HEK293 (cell line): ENCODE measurements at regions not wholly inside any gene's neighbourhood (a gene's known extent, or its start where the extent isn't known, plus 50 kb on each side); places are given as distances from the start of the nearest gene placed in this dataset.
"Not testable (repeated sequence)": the region's sequence is repeated elsewhere in the genome, so short reads cannot be mapped to it uniquely, and the experiment has no call there.

Experiments used
- CTCF ChIA-PET: fragments of 350-600 bp; formaldehyde crosslinking; extraction: SDS; loops from one replicate; lab custom pipeline; 2021; ENCODE audit warnings: antibody characterized with exemption; lab: Yijun Ruan, JAX
- POLR2A ChIA-PET: fragments of 300-600 bp; formaldehyde crosslinking; extraction: SDS; loops from one replicate; lab custom pipeline; 2020; ENCODE audit warnings: antibody characterized with exemption, inconsistent platforms; lab: Yijun Ruan, JAX
- H3K27ac ChIP-seq: fragments of 200-500 bp; sonication (Bioruptor generic); 2 replicates; pipeline ENCODE4 v1.5.1; 2014; ENCODE audit warnings: low read depth, low read length, control low read depth, inconsistent platforms; ENCODE audit errors: extremely low read depth
- H3K36me3 ChIP-seq, 2 experiments: fragments of 200-500 bp in 1 of 2; sonication (Bioruptor generic) in 1 of 2; 1 replicate in 1 of 2; 2 replicates in 1 of 2; pipeline ENCODE4 v1.5.1; 2014 to 2017; ENCODE audit warnings: inconsistent platforms in 2 of 2, low read length in 2 of 2; ENCODE audit not compliant: control insufficient read depth in 2 of 2, insufficient read depth in 1 of 2
- H3K4me1 ChIP-seq: fragments of 200-500 bp; sonication (Bioruptor generic); 2 replicates; pipeline ENCODE4 v1.5.1; 2014; ENCODE audit warnings: mild to moderate bottlenecking, low read length, inconsistent platforms; ENCODE audit not compliant: control insufficient read depth, insufficient read depth
- H3K4me3 ChIP-seq: 2 replicates; pipeline ENCODE4 v1.5.1; 2011; ENCODE audit warnings: low read depth, mild to moderate bottlenecking, control low read depth, low read length, moderate library complexity
- H3K9me3 ChIP-seq: fragments of 200-500 bp; sonication (Bioruptor generic); 2 replicates; pipeline ENCODE4 v1.5.1; 2014; ENCODE audit warnings: low read depth, low read length, inconsistent platforms; ENCODE audit not compliant: control insufficient read depth, insufficient read depth
- EGR2 ChIP-seq: fragments of 450-650 bp; formaldehyde crosslinking; IDR thresholded peaks from 2 replicates; pipeline ENCODE4 v1.5.1; 2016; ENCODE audit warnings: low read depth, missing biosample characterization, missing genetic modification characterization
- HOXA7 ChIP-seq: sonication (generic); formaldehyde crosslinking; IDR thresholded peaks from 2 replicates; pipeline ENCODE4 v1.8.1; 2022; ENCODE audit warnings: missing genetic modification reagents, borderline replicate concordance
- HOXC10 ChIP-seq: sonication (generic); formaldehyde crosslinking; IDR thresholded peaks from 2 replicates; pipeline ENCODE4 v1.8.1; 2023; ENCODE audit warnings: mild to moderate bottlenecking, missing genetic modification reagents
- MZF1 ChIP-seq: fragments of 450-650 bp; formaldehyde crosslinking; IDR thresholded peaks from 2 replicates; pipeline ENCODE4 v1.5.1; 2017; ENCODE audit warnings: missing biosample characterization, missing genetic modification characterization, borderline replicate concordance
- PRDM1 ChIP-seq: fragments of 450-650 bp; formaldehyde crosslinking; IDR thresholded peaks from 2 replicates; pipeline ENCODE4; 2016; ENCODE audit warnings: missing biosample characterization, missing genetic modification characterization
- SP3 ChIP-seq: fragments of 450-650 bp; formaldehyde crosslinking; IDR thresholded peaks from 2 replicates; pipeline ENCODE4 v1.5.1; 2016; ENCODE audit warnings: missing biosample characterization, missing genetic modification characterization
- ZBTB49 ChIP-seq: fragments of 450-650 bp; formaldehyde crosslinking; IDR thresholded peaks from 2 replicates; pipeline ENCODE4 v1.5.1; 2016; ENCODE audit warnings: missing biosample characterization, missing genetic modification characterization, low read depth
- ZNF114 ChIP-seq: fragments of 450-650 bp; formaldehyde crosslinking; IDR thresholded peaks from 2 replicates; pipeline ENCODE4 v1.5.0; 2017; ENCODE audit warnings: missing biosample characterization, missing genetic modification characterization
- ZNF18 ChIP-seq: fragments of 450-650 bp; formaldehyde crosslinking; IDR thresholded peaks from 2 replicates; pipeline ENCODE4 v1.5.1; 2016; ENCODE audit warnings: missing biosample characterization, missing genetic modification characterization
- ZNF211 ChIP-seq: fragments of 450-650 bp; formaldehyde crosslinking; IDR thresholded peaks from 2 replicates; pipeline ENCODE4 v1.5.1; 2016; ENCODE audit warnings: low read depth, missing biosample characterization, missing genetic modification characterization
- ZNF302 ChIP-seq: fragments of 450-650 bp; formaldehyde crosslinking; IDR thresholded peaks from 2 replicates; pipeline ENCODE4 v1.5.1; 2016; ENCODE audit warnings: missing biosample characterization, missing genetic modification characterization, low read depth
- ZNF513 ChIP-seq: fragments of 450-650 bp; IDR thresholded peaks from 2 replicates; pipeline ENCODE4 v1.5.1; 2018; ENCODE audit warnings: missing biosample characterization, missing genetic modification characterization
- ZNF529 ChIP-seq: fragments of 450-650 bp; formaldehyde crosslinking; IDR thresholded peaks from 2 replicates; pipeline ENCODE4 v1.5.1; 2017; ENCODE audit warnings: missing genetic modification characterization, missing biosample characterization; ENCODE audit not compliant: insufficient replicate concordance
- ZNF549 ChIP-seq: fragments of 450-650 bp; IDR thresholded peaks from 2 replicates; pipeline ENCODE4 v1.5.1; 2018; ENCODE audit warnings: missing biosample characterization, missing genetic modification characterization, mild to moderate bottlenecking, inconsistent platforms, moderate library complexity
- ZNF624 ChIP-seq: fragments of 450-650 bp; formaldehyde crosslinking; IDR thresholded peaks from 2 replicates; pipeline ENCODE4 v1.5.1; 2017; ENCODE audit warnings: missing biosample characterization, missing genetic modification characterization
- ZNF654 ChIP-seq: fragments of 450-650 bp; formaldehyde crosslinking; IDR thresholded peaks from 2 replicates; pipeline ENCODE4 v1.5.1; 2016; ENCODE audit warnings: low read depth, missing biosample characterization, missing genetic modification characterization
- TF ChIP-seq, protein P1 (sequence below): fragments of 450-650 bp; formaldehyde crosslinking; IDR thresholded peaks from 2 replicates; pipeline ENCODE4 v1.5.1; 2016; ENCODE audit warnings: missing biosample characterization, missing genetic modification characterization

- TF ChIP-seq ZBTB49 (tag by site-specific recombination), result no peak
- TF ChIP-seq, all 188 proteins: peak for 0
These were observed 913.8 kb downstream of the TLE1 start (continued) for GRCh38 chr9:80775530-80775929.

- Histone ChIP-seq H3K9me3 (no peaks in the 10 kb centered on the region), H3K4me1 (no peaks in the 10 kb centered on the region), H3K36me3 (no peaks in the 10 kb centered on the region), H3K27ac (no peak overlapping the region), H3K4me3 (no peak overlapping the region)
- ChIA-PET POLR2A (no interaction called here), CTCF (no interaction called here)
- TF ChIP-seq EGR2 (tag by site-specific recombination), result no peak
These were observed 917.6 kb downstream of the TLE1 start for GRCh38 chr9:80771555-80772347.

GRCh38 chr9:80763536-80763935 lies 925.8 kb downstream of the TLE1 start:
- no peak overlapping the region for H3K27ac ChIP-seq
- no peaks in the 10 kb centered on the region for H3K4me1 ChIP-seq
- CTCF ChIA-PET, result interaction anchor here (0.5 kb wide), 1 partner anchor 447 kb away, joined by 3 read pairs; no protein-coding TSS in a partner anchor
- no peak overlapping the region for H3K4me3 ChIP-seq
- TF ChIP-seq, protein P1, sequence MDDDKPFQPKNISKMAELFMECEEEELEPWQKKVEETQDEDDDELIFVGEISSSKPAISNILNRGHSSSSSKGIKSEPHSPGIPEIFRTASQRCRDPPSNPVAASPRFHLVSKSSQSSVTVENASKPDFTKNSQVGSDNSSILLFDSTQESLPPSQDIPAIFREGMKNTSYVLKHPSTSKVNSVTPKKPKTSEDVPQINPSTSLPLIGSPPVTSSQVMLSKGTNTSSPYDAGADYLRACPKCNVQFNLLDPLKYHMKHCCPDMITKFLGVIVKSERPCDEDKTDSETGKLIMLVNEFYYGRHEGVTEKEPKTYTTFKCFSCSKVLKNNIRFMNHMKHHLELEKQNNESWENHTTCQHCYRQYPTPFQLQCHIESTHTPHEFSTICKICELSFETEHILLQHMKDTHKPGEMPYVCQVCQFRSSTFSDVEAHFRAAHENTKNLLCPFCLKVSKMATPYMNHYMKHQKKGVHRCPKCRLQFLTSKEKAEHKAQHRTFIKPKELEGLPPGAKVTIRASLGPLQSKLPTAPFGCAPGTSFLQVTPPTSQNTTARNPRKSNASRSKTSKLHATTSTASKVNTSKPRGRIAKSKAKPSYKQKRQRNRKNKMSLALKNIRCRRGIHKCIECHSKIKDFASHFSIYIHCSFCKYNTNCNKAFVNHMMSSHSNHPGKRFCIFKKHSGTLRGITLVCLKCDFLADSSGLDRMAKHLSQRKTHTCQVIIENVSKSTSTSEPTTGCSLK (tag by site-specific recombination), result no peak
- TF ChIP-seq ZNF549 (tag by site-specific recombination) (no peak), ZNF513 (no peak), ZNF529 (no peak), SP3 (no peak)
- TF ChIP-seq, all 188 proteins: peak for 0
- Histone ChIP-seq H3K9me3 (no peaks in the 10 kb centered on the region), H3K36me3 (no peaks in the 10 kb centered on the region)
- POLR2A ChIA-PET, result no interaction called here

DNA sequence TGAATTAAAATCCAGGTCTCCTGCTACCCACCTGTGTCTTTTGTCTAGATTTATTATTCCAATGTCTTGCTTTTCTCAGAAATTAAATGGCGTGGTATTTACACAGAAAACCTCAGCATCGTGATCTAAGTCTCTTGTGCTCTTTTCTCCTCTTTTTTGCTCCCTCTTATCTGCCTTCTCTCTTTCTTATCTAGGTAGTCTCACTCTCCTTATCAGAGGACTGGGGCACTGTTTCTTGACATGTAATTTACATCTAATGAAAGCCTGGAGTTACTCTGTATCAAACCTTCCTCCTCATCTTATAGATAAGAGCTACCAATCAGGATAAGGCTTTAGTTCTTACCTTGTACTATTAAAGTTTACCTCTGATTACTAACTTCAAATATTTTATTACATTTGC lies 933.8 kb downstream of the TLE1 start:
- H3K4me1 ChIP-seq, result peaks cover 2% of the 10 kb centered on the region; the same call in 1 of the 2 replicates
- no peak overlapping the region for H3K27ac ChIP-seq
- POLR2A ChIA-PET, result no interaction called here
- CTCF ChIA-PET, result no interaction called here
- no peaks in the 10 kb centered on the region for H3K9me3 ChIP-seq
- H3K4me3 ChIP-seq, result no peak overlapping the region
- TF ChIP-seq ZNF654 (tag by site-specific recombination), result no peak
- TF ChIP-seq MZF1 (tag by site-specific recombination), result no peak
- TF ChIP-seq ZNF211 (tag by site-specific recombination), result no peak
- no peak for TF ChIP-seq ZNF302 (tag by site-specific recombination)
- TF ChIP-seq HOXC10 (CRISPR knock-in tag), result no peak
- no peak for TF ChIP-seq HOXA7 (CRISPR knock-in tag)
- TF ChIP-seq ZNF18, result no peak
- TF ChIP-seq ZNF114, result no peak
- no peak for TF ChIP-seq PRDM1 (tag by site-specific recombination)
- TF ChIP-seq ZNF624 (tag by site-specific recombination), result no peak
- TF ChIP-seq, all 188 proteins: peak for 0
- H3K36me3 ChIP-seq, result no peaks in the 10 kb centered on the region

DNA sequence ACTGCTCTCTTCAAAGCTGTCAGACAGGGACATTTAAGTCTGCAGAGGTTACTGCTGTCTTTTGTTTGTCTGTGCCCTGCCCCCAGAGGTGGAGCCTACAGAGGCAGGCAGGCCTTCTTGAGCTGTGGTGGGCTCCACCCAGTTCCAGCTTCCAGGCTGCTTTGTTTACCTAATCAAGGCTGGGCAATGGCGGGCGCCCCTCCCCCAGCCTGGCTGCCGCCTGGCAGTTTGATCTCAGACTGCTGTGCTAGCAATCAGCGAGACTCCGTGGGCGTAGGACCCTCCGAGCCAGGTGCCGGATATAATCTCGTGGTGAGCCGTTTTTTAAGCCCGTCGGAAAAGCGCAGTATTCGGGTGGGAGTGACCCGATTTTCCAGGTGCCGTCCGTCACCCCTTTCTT lies 942.3 kb downstream of the TLE1 start:
- CTCF ChIA-PET, H3K4me1 ChIP-seq, POLR2A ChIA-PET, H3K27ac ChIP-seq, H3K36me3 ChIP-seq, H3K4me3 ChIP-seq, H3K9me3 ChIP-seq: not testable (repeated sequence)
